ENCODE measurements at regions not wholly inside any gene's neighbourhood (a gene's known extent, or its start where the extent isn't known, plus 50 kb on each side); places are given as distances from the start of the nearest gene placed in this dataset.

DNA sequence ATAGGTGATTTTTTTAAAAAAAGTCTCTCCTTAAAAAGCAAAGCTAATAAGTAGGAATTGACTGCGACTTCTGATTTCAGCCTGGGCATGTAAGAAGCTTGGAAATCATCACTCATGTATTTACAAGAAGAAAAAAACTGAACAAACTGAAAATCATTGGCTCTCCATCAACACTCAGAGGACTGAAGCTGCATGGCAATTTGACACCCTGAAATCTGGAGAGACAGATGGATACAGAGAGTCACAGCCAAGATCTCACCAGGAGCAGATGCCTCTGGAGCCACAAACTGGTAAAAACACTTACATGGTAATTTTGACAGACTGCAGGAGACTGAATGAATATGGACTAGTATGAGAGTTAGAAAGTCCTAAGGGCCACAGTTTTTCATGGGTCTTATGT is 191.2 kb upstream of the TCF21 start:
- Mint-ChIP-seq H3K27me3 (peaks cover 6% of the 10 kb centered on the region), H3K27ac (no peak overlapping the region), H3K9me3 (peaks cover 7% of the 10 kb centered on the region), H3K4me3 (no peak overlapping the region), H3K4me1 (no peaks in the 10 kb centered on the region), H3K36me3 (no peaks in the 10 kb centered on the region)
- DNase-seq = no peak

DNA sequence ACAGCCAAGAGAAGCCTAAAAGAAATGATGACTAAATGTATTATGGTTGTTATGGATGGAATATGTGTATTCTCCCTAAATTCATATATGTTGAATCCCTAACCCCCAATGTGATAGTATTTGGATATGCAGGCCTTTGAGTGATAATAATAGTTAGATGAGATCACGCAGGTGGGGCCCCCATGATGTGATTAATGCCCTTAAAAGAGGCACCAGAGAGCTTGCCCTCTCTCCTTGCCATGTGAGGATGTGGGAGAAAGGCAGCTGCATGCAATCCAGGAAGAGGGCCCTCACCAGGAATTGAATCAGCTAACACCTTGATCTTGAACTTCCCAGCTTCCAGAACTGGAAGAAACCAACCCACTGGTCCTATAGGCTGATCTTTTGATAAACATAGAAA is 190.6 kb upstream of the TCF21 start:
- Mint-ChIP-seq H3K4me3 (no peak overlapping the region), H3K27ac (no peak overlapping the region), H3K36me3 (no peaks in the 10 kb centered on the region), H3K4me1 (no peaks in the 10 kb centered on the region), H3K27me3 (peaks cover 10% of the 10 kb centered on the region), H3K9me3 (peaks cover 7% of the 10 kb centered on the region)
- DNase-seq = no peak

DNA sequence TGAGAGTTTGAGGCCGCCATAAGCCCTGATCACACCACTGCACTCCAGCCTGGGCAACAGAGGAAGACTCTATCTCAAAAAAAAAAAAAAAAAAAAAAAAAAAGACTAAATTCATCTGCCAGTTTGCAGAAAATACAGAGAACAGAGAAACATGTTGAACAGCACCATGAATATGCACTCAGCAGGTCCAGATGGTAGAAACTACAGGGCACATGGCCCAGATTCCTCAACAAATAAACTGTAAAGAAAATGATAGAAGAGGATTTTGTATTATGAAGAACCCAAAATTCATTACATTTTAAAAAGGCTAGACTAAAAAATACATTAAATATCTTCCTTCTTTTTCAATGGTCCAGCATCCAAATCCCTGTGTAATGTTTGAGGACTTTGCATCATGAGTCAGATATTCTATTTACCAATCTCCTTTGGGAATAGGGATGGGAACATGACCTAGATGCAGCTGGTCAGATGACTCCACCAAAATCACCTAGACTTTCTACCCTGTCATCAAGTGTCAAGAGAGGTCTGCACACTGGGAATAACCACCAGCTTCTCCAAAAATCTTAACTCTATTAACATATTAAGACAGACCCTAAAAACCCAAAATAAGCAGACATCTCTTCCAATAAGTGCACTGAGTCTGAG is 189.1 kb upstream of the TCF21 start:
- Mint-ChIP-seq H3K36me3 (no peaks in the 10 kb centered on the region), H3K9me3 (peaks cover 4% of the 10 kb centered on the region), H3K27ac (no peak overlapping the region), H3K27me3 (peaks cover 10% of the 10 kb centered on the region), H3K4me3 (no peak overlapping the region), H3K4me1 (no peaks in the 10 kb centered on the region)
- DNase-seq = no peak

DNA sequence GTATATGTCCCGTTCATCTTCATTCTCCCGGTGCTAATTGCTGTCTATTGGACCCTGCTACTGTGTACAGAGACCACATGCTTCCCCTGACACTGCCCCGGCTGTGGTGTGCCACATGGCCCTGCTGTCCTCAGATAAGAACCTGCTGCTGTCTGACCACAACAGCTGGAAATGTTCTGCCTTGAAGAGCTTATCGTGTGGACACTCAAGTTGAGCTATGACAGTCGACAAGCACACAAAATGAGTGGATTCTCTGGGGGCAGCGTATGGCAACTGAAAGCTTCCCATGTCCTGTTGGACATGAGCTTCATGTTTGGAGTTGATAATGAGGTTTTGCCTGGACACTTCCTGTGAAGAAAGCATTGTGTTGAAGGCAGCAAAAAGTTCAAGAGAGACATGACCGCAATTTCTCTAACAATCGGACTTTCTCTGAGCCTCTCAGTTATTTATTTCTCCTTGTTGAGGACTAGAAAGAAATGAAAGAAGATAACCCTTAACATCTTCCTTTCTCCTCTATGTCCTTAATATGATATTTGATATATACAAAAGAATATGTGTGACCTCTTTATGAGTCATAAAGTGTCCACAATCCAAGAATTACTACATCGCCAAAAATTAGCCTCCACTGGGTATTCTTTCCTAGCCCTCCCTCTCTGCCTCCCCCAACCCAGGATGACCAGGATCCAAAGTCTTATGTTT is 187.1 kb upstream of the TCF21 start:
- Mint-ChIP-seq H3K27me3 (peaks cover 10% of the 10 kb centered on the region), H3K4me3 (no peak overlapping the region), H3K4me1 (no peaks in the 10 kb centered on the region), H3K27ac (no peak overlapping the region), H3K36me3 (no peaks in the 10 kb centered on the region), H3K9me3 (peaks cover under 1% of the 10 kb centered on the region)
- no peak for DNase-seq

DNA sequence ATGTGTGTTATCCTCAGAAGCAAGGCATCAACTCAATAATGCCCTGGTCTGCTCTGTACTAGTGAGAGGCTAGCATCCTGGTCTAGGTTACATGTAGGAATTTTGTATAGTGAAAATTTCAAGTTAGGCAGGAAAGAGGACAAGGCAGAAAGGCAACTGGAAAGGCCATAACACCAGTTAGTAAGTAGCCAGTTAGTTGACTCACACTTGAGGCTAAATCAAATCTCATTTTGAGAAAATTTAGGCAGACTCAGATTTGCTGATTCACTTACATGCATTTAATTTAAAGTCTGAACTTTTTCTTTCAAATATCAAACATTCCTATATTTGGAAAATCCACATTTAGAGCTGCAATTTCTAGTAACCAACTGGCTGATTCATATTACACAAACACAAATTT is 184.5 kb upstream of the TCF21 start:
- Mint-ChIP-seq H3K36me3 (no peaks in the 10 kb centered on the region), H3K27ac (no peak overlapping the region), H3K4me3 (no peak overlapping the region), H3K9me3 (no peaks in the 10 kb centered on the region), H3K4me1 (peaks cover 7% of the 10 kb centered on the region), H3K27me3 (peaks cover 5% of the 10 kb centered on the region)
- no peak for DNase-seq

DNA sequence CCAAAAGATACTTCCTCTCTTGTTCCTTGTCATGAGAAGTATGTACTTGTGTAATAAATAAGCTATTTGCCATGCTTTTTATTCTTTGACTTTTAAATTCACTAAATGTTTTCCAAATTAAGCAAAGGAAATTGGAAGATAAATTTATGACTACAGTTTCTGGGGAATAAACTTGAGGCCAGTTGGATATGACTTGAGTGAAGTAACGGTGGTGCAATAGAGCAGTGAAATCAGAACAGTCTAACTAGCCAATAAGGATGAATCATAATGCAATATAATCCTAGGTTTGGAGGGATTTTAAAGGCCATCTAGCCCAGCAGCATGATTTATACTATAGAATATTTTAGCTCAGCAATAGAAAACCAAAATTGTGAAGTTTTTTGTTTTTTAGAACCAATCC is 183.8 kb upstream of the TCF21 start:
- H3K36me3 Mint-ChIP-seq = no peaks in the 10 kb centered on the region
- no peaks in the 10 kb centered on the region for H3K9me3 Mint-ChIP-seq
- peaks cover 7% of the 10 kb centered on the region for H3K4me1 Mint-ChIP-seq
- H3K4me3 Mint-ChIP-seq = no peak overlapping the region
- H3K27ac Mint-ChIP-seq = no peak overlapping the region
- DNase-seq = no peak
- H3K27me3 Mint-ChIP-seq = peaks cover 5% of the 10 kb centered on the region

DNA sequence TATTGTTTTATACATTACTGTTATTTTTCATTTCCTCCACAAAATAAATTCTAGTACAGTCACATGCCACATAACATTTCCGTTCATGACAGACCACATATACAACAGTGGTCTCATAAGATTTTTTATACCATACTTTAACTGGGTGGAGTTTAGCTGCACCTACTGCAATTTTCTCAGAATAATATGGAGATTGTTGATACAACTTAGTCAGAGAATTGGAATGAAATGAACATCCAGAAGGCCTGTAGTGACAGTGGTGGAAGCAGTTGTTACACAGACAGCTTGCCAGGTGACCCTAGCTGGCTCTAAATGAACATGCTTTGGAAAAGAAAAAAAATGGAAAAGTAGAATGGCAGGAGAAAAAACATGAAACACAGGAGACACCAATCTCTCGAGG is 183.2 kb upstream of the TCF21 start:
- Mint-ChIP-seq H3K27ac (no peak overlapping the region), H3K9me3 (peaks cover 2% of the 10 kb centered on the region), H3K27me3 (peaks cover 5% of the 10 kb centered on the region), H3K4me1 (peaks cover 7% of the 10 kb centered on the region), H3K4me3 (no peak overlapping the region), H3K36me3 (no peaks in the 10 kb centered on the region)
- no peak for DNase-seq

DNA sequence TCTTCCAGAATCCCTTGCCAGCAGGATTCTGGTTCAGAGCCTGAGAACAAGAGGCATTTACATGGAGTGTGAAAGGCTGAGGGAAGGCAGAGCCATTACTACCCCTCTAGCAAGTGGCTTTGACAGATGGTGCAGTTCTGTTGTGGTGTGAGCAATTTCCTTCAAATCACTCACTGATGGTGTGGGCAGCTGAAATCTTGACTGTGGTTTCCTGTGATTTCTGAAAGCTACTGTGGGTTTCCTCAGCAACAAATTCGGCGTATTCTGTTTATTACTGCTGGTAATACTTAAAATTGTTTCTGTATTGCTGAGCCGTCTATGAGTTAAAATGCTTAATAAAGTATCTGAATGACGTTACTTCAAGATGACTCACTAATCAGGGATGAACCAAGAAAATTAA is 181.5 kb upstream of the TCF21 start:
- Mint-ChIP-seq H3K9me3 (peaks cover 2% of the 10 kb centered on the region), H3K27ac (no peak overlapping the region), H3K4me3 (no peak overlapping the region), H3K27me3 (peaks cover 5% of the 10 kb centered on the region), H3K36me3 (no peaks in the 10 kb centered on the region), H3K4me1 (peaks cover 7% of the 10 kb centered on the region)
- no peak for DNase-seq

DNA sequence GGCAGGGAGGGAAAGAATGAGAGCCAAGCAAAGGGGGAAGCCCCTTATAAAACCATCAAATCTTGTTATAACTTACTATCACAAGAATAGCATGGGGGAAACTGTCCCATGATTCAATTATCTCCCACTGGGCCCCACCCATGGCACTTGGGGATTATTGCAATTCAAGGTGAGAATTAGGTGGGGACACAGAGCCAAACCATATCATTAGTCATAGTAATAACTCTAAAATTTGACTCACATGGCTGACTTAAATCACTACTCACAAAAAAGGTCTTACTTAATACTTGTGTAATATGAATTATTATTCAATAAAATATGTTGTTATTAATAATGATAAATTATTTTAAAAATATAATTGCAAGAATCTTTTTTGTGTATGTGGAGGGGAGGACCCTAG is 178.1 kb upstream of the TCF21 start:
- Mint-ChIP-seq H3K4me1 (peaks cover 7% of the 10 kb centered on the region), H3K27ac (no peak overlapping the region), H3K9me3 (peaks cover 2% of the 10 kb centered on the region), H3K4me3 (no peak overlapping the region), H3K36me3 (no peaks in the 10 kb centered on the region), H3K27me3 (peaks cover 7% of the 10 kb centered on the region)
- DNase-seq = no peak

DNA sequence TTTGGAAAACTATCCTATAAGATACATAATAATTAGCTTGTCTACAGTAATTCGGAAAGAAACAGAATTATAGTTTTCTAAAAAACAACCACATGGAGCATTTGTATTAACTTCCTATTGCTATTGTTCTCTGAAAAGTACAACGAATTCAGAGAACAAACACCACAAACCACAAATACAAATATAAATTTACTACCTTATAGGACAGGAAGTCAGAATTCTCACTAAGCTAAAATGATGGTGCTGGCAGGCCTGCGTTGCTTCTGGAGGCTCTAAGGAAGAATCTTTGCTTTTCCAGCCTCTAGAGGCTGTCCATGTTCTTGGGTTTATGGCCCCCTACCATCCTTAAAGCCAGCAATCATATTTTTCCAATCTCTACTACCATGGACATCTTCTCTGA is 173.6 kb upstream of the TCF21 start:
- DNase-seq = no peak
- Mint-ChIP-seq H3K9me3 (peaks cover 2% of the 10 kb centered on the region), H3K4me3 (no peak overlapping the region), H3K27ac (no peak overlapping the region), H3K36me3 (no peaks in the 10 kb centered on the region), H3K27me3 (peaks cover 14% of the 10 kb centered on the region), H3K4me1 (no peaks in the 10 kb centered on the region)

DNA sequence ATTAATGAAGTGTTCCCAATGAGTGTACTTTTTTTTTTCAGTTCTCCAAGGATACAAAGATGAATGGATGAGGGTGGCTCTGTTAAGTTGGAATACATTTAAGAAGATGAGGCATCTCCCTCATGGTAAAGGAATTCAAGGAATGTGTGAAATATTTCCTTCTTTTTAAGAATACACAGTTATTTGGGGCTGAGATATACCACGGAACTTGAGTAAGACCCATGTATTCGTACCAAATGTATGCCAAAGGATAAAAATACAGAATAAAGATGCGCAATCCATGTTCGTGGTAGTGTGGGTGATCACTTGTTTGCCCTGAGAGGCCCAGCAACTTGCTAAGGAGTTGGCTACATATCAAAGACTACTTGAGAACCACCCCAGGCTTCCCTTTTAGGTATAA is 164.2 kb upstream of the TCF21 start:
- H3K27me3 Mint-ChIP-seq = no peaks in the 10 kb centered on the region
- no peaks in the 10 kb centered on the region for H3K36me3 Mint-ChIP-seq
- H3K4me1 Mint-ChIP-seq = no peaks in the 10 kb centered on the region
- H3K27ac Mint-ChIP-seq = no peak overlapping the region
- no peak overlapping the region for H3K4me3 Mint-ChIP-seq
- DNase-seq = no peak
- H3K9me3 Mint-ChIP-seq = peaks cover 7% of the 10 kb centered on the region

DNA sequence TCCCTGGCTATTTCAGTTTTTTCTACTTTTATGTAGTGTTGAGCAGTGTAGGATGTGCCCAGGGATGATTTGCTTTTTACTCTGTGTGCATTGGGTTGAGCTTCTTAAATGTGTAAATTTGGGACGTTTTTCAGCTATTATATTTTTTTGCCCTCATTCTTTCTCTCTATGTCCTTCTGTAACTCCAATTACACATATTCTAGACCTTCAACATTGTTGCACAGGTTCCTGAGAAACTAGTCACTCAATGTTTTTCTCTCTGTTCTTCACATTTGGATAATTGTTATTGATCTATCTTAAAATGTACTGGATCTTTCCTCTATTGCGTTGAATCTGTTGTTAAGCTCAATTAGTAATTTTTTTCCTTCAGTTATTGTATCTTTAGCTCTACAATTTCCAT is 162.7 kb upstream of the TCF21 start:
- Mint-ChIP-seq H3K4me3 (no peak overlapping the region), H3K4me1 (no peaks in the 10 kb centered on the region), H3K27ac (no peak overlapping the region), H3K9me3 (peaks cover 7% of the 10 kb centered on the region), H3K27me3 (no peaks in the 10 kb centered on the region), H3K36me3 (no peaks in the 10 kb centered on the region)
- no peak for DNase-seq

DNA sequence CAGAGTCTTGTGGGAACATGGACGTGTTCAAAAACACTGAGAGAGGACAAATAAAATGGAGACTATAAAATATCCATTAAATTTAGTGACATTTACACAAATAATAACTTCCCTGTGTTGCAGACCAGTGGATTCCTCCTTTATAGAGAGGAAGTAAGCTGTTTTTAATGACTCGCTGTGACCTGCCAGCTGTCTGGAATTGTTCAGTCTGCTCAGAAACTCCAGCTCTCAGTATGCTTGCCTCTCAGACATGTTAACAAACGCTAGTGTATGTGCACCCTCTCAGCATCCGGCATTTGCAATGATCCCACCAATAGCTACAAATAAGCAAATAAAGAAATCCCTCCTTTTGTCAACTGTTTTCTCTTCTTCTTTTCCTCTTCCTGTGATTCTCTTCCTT is 158.0 kb upstream of the TCF21 start:
- Mint-ChIP-seq H3K36me3 (no peaks in the 10 kb centered on the region), H3K4me3 (no peak overlapping the region), H3K27me3 (no peaks in the 10 kb centered on the region), H3K4me1 (no peaks in the 10 kb centered on the region), H3K9me3 (peaks cover 9% of the 10 kb centered on the region), H3K27ac (no peak overlapping the region)
- no peak for DNase-seq

DNA sequence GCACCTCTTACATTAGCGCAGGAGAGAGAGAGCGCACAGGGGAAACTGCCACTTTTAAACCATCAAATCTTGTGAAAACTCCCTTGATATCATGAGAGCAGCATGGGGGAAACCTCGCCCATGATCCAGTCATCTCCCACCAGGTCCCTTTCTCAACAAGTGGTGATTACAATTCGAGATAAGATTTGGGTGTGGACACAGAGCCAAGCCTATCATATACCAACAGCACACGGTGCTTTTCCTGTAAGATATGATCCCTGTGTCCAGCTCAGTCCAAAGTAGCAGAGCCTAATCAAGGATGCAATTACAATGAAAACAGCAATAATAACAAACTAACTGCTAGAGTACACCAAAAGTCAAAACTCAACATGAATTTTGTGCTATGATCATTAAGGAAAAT is 148.7 kb upstream of the TCF21 start:
- no peaks in the 10 kb centered on the region for H3K4me1 Mint-ChIP-seq

DNA sequence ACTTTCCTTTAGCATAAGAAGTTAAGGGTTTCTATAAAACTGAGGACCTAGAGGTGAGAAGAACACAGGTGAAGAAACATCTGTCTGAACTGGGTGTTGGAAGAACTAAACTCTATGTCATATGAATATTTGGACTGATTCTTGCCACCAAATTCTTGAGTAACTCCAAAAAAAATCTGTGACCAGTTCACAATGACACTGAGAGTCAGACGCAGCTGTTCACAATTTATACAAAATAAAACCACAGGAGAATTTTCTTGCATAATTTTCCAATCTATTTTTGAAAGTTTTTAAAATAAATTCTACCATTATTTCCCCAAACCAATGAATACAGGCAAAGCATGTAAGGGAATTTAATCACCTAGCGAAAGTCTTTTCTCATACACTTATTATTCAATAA is 148.1 kb upstream of the TCF21 start:
- Mint-ChIP-seq H3K27ac (no peak overlapping the region), H3K36me3 (no peaks in the 10 kb centered on the region), H3K27me3 (peaks cover 8% of the 10 kb centered on the region), H3K4me3 (no peak overlapping the region), H3K4me1 (no peaks in the 10 kb centered on the region), H3K9me3 (no peaks in the 10 kb centered on the region)
- no peak for DNase-seq

More for the DNA sequence above, 148.7 kb upstream of the TCF21 start:
- Mint-ChIP-seq H3K36me3 (no peaks in the 10 kb centered on the region), H3K4me3 (no peak overlapping the region), H3K27ac (no peak overlapping the region), H3K9me3 (no peaks in the 10 kb centered on the region), H3K27me3 (peaks cover 8% of the 10 kb centered on the region)
- DNase-seq = no peak

DNA sequence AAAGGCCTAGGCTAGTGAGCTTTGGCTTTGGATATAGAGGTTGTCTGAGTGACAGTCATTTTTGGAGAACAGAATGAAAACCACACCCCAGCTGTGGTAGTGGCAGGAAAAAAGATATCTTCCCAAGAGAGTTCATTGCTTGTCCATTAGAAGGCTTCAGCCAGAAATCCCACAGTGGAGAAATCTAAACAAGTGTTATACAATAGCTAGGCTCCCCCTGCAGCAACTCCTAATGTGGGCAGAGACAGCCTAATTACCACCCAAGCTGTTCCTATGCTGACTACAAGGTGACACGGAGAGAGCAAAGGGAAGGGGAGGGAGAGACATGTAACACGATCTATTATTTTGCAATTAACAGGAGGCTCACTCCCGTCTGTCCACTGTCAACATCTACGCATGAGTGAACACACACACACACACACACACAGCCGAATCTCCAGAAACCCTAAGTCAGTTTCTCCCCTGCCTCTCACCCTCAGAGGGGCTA is 147.5 kb upstream of the TCF21 start:
- DNase-seq = no peak
- Mint-ChIP-seq H3K36me3 (no peaks in the 10 kb centered on the region), H3K4me1 (no peaks in the 10 kb centered on the region), H3K4me3 (no peak overlapping the region), H3K27ac (no peak overlapping the region), H3K27me3 (peaks cover 8% of the 10 kb centered on the region), H3K9me3 (no peaks in the 10 kb centered on the region)

Measured in activated naive CD8-positive, alpha-beta T cell treated with anti-CD3 and anti-CD28 coated beads for 36 hours (primary cell).